Pancreas (tissue), 10 donors: ENCODE measurements at regions not wholly inside any gene's neighbourhood (a gene's known extent, or its start where the extent isn't known, plus 50 kb on each side); places are given as distances from the start of the nearest gene placed in this dataset.

Experiments used
- ATAC-seq, 4 donors: fragments of 200-7000 bp; cut with Tn5 transposase; one replicate each; pipeline versions ENCODE4 v1.8.0 to v1.9.1; 2020; ENCODE audit warnings: mild to moderate bottlenecking in 4 of 4, moderate library complexity in 4 of 4
- DNase-seq, 6 donors: peaks; one replicate each; pipeline ENCODE4 v3.0.0-alpha.2; 2020
- FAIRE-seq: peaks from 2 replicates; lab custom pipeline; 2012; peaks lifted over from hg19 to GRCh38; lab: Jason Lieb, UNC
- H3K27ac ChIP-seq, 4 donors: fragments of 200-600 bp; sonication (generic); 1 replicate in 3 of 4; 2 replicates in 1 of 4; pipeline versions ENCODE4 v1.5.0 to v1.8.0; 2020
- H3K27me3 ChIP-seq, 4 donors: fragments of 200-600 bp; one replicate each; pipeline ENCODE4 v1.8.0; 2021
- H3K36me3 ChIP-seq, 3 donors: fragments of 200-600 bp; sonication (generic) in 1 of 3; one replicate each; pipeline versions ENCODE4 v1.5.0 to v1.8.0; 2020 to 2021
- H3K4me1 ChIP-seq, 3 donors: fragments of 200-600 bp; one replicate each; pipeline ENCODE4 v1.8.0; 2021
- H3K4me3 ChIP-seq, 4 donors: fragments of 200-600 bp; sonication (generic) in 2 of 4; one replicate each; pipeline versions ENCODE4 v1.5.0 to v1.8.0; 2020 to 2021
- H3K9me3 ChIP-seq, 4 donors: fragments of 200-600 bp; one replicate each; pipeline ENCODE4 v1.8.0; 2021
- CTCF ChIP-seq, 4 donors: fragments of 200-600 bp; sonication (generic) in 3 of 4; IDR thresholded peaks; one replicate each; pipeline versions ENCODE4 v1.5.0 to v1.8.0; 2021; ENCODE audit warnings: antibody characterized with exemption in 4 of 4
- WGBS, 2 donors: extraction: QIAGEN DNeasy Blood & Tissue Kit; methylation state at CpG; one replicate each; pipeline ENCODE4 v1.1.7; 2013; 5-methylcytosine and 5-hydroxymethylcytosine counted together
- intact Hi-C, 3 donors: fragments of 100-400 bp; cut with DNase I; formaldehyde crosslinking; loops; one replicate each; pipeline versions ENCODE4 v1.11.1 to v1.14.2; 2022
- donor health status: healthy with polysubstance abuse.
- donor health status: DM: no; HTN: no; CAD: no; lungs with moderate emphysema.
- donor health status: DM: no; HTN: no; CAD: no.
- donor health status: control.
- donor health status: control.
- donor health status: Bipolar disorder and iron deficiency.
- donor health status: DM: yes; HTN: yes; CAD: no.
- donor health status: DM: no; HTN: no; CAD: no.
- donor health status: DM: no; HTN: no; CAD: no.
- donor health status: DM: yes; HTN: yes; CAD: no.

GRCh38 chr12:125292700-125293099 is 227.5 kb downstream of the AACS start:
- no peak for FAIRE-seq
- Histone ChIP-seq H3K4me3 (no peak overlapping the region), H3K27ac (no peak overlapping the region), H3K27me3 (no peaks in the 10 kb centered on the region), H3K4me1 (no peaks in the 10 kb centered on the region), H3K9me3 (no peaks in the 10 kb centered on the region), H3K36me3 (no peaks in the 10 kb centered on the region)
- no peak for DNase-seq
- 69 to 82% methylated on average over 3 of the region's 3 CpGs for WGBS, 2 donors
- intact Hi-C loops, result no loop called here
- TF ChIP-seq CTCF (IDR thresholded peaks at IDR 0.05), result no peak
- ATAC-seq, result no peak

GRCh38 chr12:125295550-125295949 is 230.3 kb downstream of the AACS start:
- no peaks in the 10 kb centered on the region for H3K4me1 ChIP-seq
- FAIRE-seq, result no peak
- no peak for DNase-seq
- H3K9me3 ChIP-seq, result no peaks in the 10 kb centered on the region
- intact Hi-C loops, result no loop called here
- no peaks in the 10 kb centered on the region for H3K36me3 ChIP-seq
- H3K4me3 ChIP-seq, result no peak overlapping the region
- H3K27me3 ChIP-seq, result no peaks in the 10 kb centered on the region
- H3K27ac ChIP-seq, result no peak overlapping the region
- no peak for ATAC-seq
- TF ChIP-seq CTCF (IDR thresholded peaks at IDR 0.05), result no peak
- 71 to 80% methylated on average over 5 of the region's 5 CpGs for WGBS, 2 donors

GRCh38 chr12:125296701-125297100 is 231.5 kb downstream of the AACS start:
- WGBS, 2 donors, result 31 to 40% methylated on average over 9 of the region's 9 CpGs
- no peak for FAIRE-seq

GRCh38 chr12:125299840-125300239 is 234.6 kb downstream of the AACS start:
- Histone ChIP-seq H3K4me1 (no peaks in the 10 kb centered on the region), H3K27me3 (no peaks in the 10 kb centered on the region), H3K36me3 (no peaks in the 10 kb centered on the region), H3K9me3 (no peaks in the 10 kb centered on the region), H3K4me3 (no peak overlapping the region), H3K27ac (no peak overlapping the region)
- WGBS, 2 donors, result 41 to 62% methylated on average over 9 of the region's 9 CpGs
- no peak for DNase-seq
- no peak for ATAC-seq
- TF ChIP-seq CTCF (IDR thresholded peaks at IDR 0.05), result no peak
- FAIRE-seq, result no peak
- intact Hi-C loops, result no loop called here

More at GRCh38 chr12:125296701-125297100, 231.5 kb downstream of the AACS start:
- intact Hi-C loops, result no loop called here
- no peaks in the 10 kb centered on the region for H3K4me1 ChIP-seq
- no peaks in the 10 kb centered on the region for H3K27me3 ChIP-seq
- no peak overlapping the region for H3K4me3 ChIP-seq
- no peaks in the 10 kb centered on the region for H3K9me3 ChIP-seq
- H3K36me3 ChIP-seq, result no peaks in the 10 kb centered on the region
- DNase-seq (no peak), ATAC-seq (no peak)
- no peak overlapping the region for H3K27ac ChIP-seq
- TF ChIP-seq CTCF (IDR thresholded peaks at IDR 0.05), result no peak

- FAIRE-seq (no peak), ATAC-seq (no peak), DNase-seq (no peak)
- H3K27ac ChIP-seq, result no peak overlapping the region
- WGBS, 2 donors, result 56 to 62% methylated on average over 3 of the region's 3 CpGs
- H3K4me3 ChIP-seq, result no peak overlapping the region
- no peaks in the 10 kb centered on the region for H3K27me3 ChIP-seq
- TF ChIP-seq CTCF (IDR thresholded peaks at IDR 0.05), result no peak
- H3K36me3 ChIP-seq, result no peaks in the 10 kb centered on the region
- no peaks in the 10 kb centered on the region for H3K4me1 ChIP-seq
- intact Hi-C loops, result no loop called here
- no peaks in the 10 kb centered on the region for H3K9me3 ChIP-seq
Measured at GRCh38 chr12:125300249-125300648, 235.0 kb downstream of the AACS start.
